ENCODE measurements at regions not wholly inside any gene's neighbourhood (a gene's known extent, or its start where the extent isn't known, plus 50 kb on each side); places are given as distances from the start of the nearest gene placed in this dataset.

GRCh38 chr14:82710267-82710841 lies 1176.7 kb upstream of the SEL1L start:
- no peaks in the 10 kb centered on the region for H3K27me3 ChIP-seq (ENCODE audit: control insufficient read depth, insufficient read depth, low read length)
- H3K4me3 ChIP-seq (ENCODE audit: low read depth, low read length): no peak overlapping the region
- peak; percentile 19 for DNase-seq (ENCODE audit: low read depth)
- H3K36me3 ChIP-seq (ENCODE audit: control insufficient read depth, insufficient read depth, low read length): no peaks in the 10 kb centered on the region
- TF ChIP-seq CTCF (IDR thresholded peaks at IDR 0.05; ENCODE audit: insufficient read depth, low read length, poor library complexity, severe bottlenecking): peak; percentile 84

- no peak for DNase-seq (ENCODE audit: low read depth)
- Histone ChIP-seq H3K4me3 (ENCODE audit: low read depth, low read length) (no peak overlapping the region), H3K36me3 (ENCODE audit: control insufficient read depth, insufficient read depth, low read length) (no peaks in the 10 kb centered on the region), H3K27me3 (ENCODE audit: control insufficient read depth, insufficient read depth, low read length) (no peaks in the 10 kb centered on the region)
- TF ChIP-seq CTCF (IDR thresholded peaks at IDR 0.05; ENCODE audit: insufficient read depth, low read length, poor library complexity, severe bottlenecking): no peak
Measured at GRCh38 chr14:82719617-82720016, 1186.0 kb upstream of the SEL1L start.

- no peaks in the 10 kb centered on the region for H3K27me3 ChIP-seq (ENCODE audit: control insufficient read depth, insufficient read depth, low read length)
- TF ChIP-seq CTCF (IDR thresholded peaks at IDR 0.05; ENCODE audit: insufficient read depth, low read length, poor library complexity, severe bottlenecking): no peak
- no peak for DNase-seq (ENCODE audit: low read depth)
- no peak overlapping the region for H3K4me3 ChIP-seq (ENCODE audit: low read depth, low read length)
- no peaks in the 10 kb centered on the region for H3K36me3 ChIP-seq (ENCODE audit: control insufficient read depth, insufficient read depth, low read length)
Measured at GRCh38 chr14:82720431-82720830, 1186.8 kb upstream of the SEL1L start.

DNA sequence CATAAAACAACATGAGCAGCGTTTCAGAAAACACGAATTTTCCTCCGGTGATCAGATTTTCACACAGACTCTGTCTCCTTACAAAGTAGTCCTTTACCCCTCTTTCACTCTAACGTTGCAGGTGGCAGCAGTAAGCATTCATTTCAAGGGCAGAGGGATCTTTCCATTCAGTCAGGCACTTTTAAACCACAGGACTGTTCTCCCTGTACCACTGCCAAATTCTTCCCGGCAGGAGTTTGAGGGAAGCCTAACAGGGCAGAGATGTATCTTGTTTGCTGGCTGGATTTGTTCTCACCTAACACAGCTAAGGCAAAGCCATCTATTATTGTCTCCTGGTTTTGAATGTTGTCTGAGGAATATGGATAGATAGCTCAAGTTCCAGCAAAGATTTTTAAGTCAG lies 1187.3 kb upstream of the SEL1L start:
- no peak for DNase-seq (ENCODE audit: low read depth)
- no peak overlapping the region for H3K4me3 ChIP-seq (ENCODE audit: low read depth, low read length)
- no peak for TF ChIP-seq CTCF (IDR thresholded peaks at IDR 0.05; ENCODE audit: insufficient read depth, low read length, poor library complexity, severe bottlenecking)
- no peaks in the 10 kb centered on the region for H3K27me3 ChIP-seq (ENCODE audit: control insufficient read depth, insufficient read depth, low read length)
- no peaks in the 10 kb centered on the region for H3K36me3 ChIP-seq (ENCODE audit: control insufficient read depth, insufficient read depth, low read length)

- no peak overlapping the region for H3K4me3 ChIP-seq (ENCODE audit: low read depth, low read length)
- no peak for DNase-seq (ENCODE audit: low read depth)
- TF ChIP-seq CTCF (IDR thresholded peaks at IDR 0.05; ENCODE audit: insufficient read depth, low read length, poor library complexity, severe bottlenecking): no peak
- H3K36me3 ChIP-seq (ENCODE audit: control insufficient read depth, insufficient read depth, low read length): no peaks in the 10 kb centered on the region
- no peaks in the 10 kb centered on the region for H3K27me3 ChIP-seq (ENCODE audit: control insufficient read depth, insufficient read depth, low read length)
Measured at GRCh38 chr14:82724316-82724715, 1190.7 kb upstream of the SEL1L start.

DNA sequence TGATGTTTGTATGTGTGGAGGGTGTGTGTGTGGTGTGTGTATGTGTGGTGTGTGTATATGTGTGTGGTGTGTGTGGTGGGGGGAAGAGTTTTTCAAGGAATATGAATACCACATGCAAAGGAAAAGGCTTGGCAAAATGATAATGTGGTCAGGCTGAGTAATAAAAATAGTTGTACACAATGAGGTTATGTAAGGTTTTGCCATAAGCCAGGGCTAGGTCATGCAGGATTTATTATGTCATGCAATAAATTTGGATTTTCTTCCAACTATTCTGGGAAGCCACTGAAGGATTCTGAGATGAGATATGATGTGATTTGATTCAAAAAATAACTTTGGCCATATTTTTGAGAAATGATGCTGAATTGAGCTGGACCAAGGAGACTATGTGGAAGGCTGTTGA lies 1191.6 kb upstream of the SEL1L start:
- TF ChIP-seq CTCF (IDR thresholded peaks at IDR 0.05; ENCODE audit: insufficient read depth, low read length, poor library complexity, severe bottlenecking): no peak
- Histone ChIP-seq H3K27me3 (ENCODE audit: control insufficient read depth, insufficient read depth, low read length) (no peaks in the 10 kb centered on the region), H3K36me3 (ENCODE audit: control insufficient read depth, insufficient read depth, low read length) (no peaks in the 10 kb centered on the region), H3K4me3 (ENCODE audit: low read depth, low read length) (no peak overlapping the region)
- no peak for DNase-seq (ENCODE audit: low read depth)

Measured in kidney epithelial cell (primary cell).